GM12878 (cell line): ENCODE measurements at regions not wholly inside any gene's neighbourhood (a gene's known extent, or its start where the extent isn't known, plus 50 kb on each side); places are given as distances from the start of the nearest gene placed in this dataset.

Experiments
- ATF7 ChIP-seq: fragments of 450-650 bp; IDR thresholded peaks from 2 replicates; pipeline ENCODE4 v1.6.1; 2016; ENCODE audit warnings: low read depth, mild to moderate bottlenecking
- CBX5 ChIP-seq: sonication (generic); IDR thresholded peaks from 2 replicates; pipeline ENCODE4 v1.6.1; 2016; ENCODE audit warnings: low read depth, moderate library complexity, mild to moderate bottlenecking, inconsistent platforms
- EGR1 ChIP-seq, 2 experiments: IDR thresholded peaks; 1 replicate in 1 of 2; 2 replicates in 1 of 2; pipeline ENCODE4 v1.6.1; 2011 to 2012; ENCODE audit warnings: low read depth in 2 of 2, low read length in 2 of 2, borderline replicate concordance in 1 of 2, mild to moderate bottlenecking in 1 of 2, moderate library complexity in 1 of 2
- FOXK2 ChIP-seq: fragments of 450-650 bp; IDR thresholded peaks from 2 replicates; pipeline ENCODE4 v1.6.1; 2017; ENCODE audit warnings: mild to moderate bottlenecking, moderate library complexity
- GATAD2B ChIP-seq: fragments of 450-650 bp; conservative IDR thresholded peaks from 2 replicates; pipeline ENCODE4 v1.6.1; 2017; ENCODE audit warnings: low read depth, mild to moderate bottlenecking, moderate library complexity
- KDM1A ChIP-seq: fragments of 200-600 bp; sonication (generic); IDR thresholded peaks from 2 replicates; pipeline ENCODE4 v1.6.1; 2016; ENCODE audit warnings: borderline replicate concordance
- KLF5 ChIP-seq: fragments of 450-650 bp; IDR thresholded peaks from 2 replicates; pipeline ENCODE4 v1.6.1; 2014; ENCODE audit warnings: mild to moderate bottlenecking; ENCODE audit not compliant: partially characterized antibody
- NR2C1 ChIP-seq: fragments of 450-650 bp; IDR thresholded peaks from 2 replicates; pipeline ENCODE4 v1.6.1; 2017; ENCODE audit warnings: antibody characterized with exemption, mild to moderate bottlenecking, moderate library complexity
- NR2C2 ChIP-seq: IDR thresholded peaks from 2 replicates; pipeline ENCODE4 v1.6.1; 2011; ENCODE audit warnings: borderline replicate concordance, low read depth; ENCODE audit not compliant: control insufficient read depth, insufficient read length
- NR2F1 ChIP-seq: fragments of 450-650 bp; conservative IDR thresholded peaks from 2 replicates; pipeline ENCODE4 v1.6.1; 2017; ENCODE audit warnings: mild to moderate bottlenecking
- SMAD5 ChIP-seq: IDR thresholded peaks from 2 replicates; pipeline ENCODE4 v1.6.1; 2016; ENCODE audit warnings: antibody characterized with exemption, low read depth
- TAF1 ChIP-seq: IDR thresholded peaks from 2 replicates; pipeline ENCODE4 v1.6.1; 2011; ENCODE audit warnings: mild to moderate bottlenecking, low read depth, low read length, borderline replicate concordance
- ZNF207 ChIP-seq: fragments of 450-650 bp; IDR thresholded peaks from 2 replicates; pipeline ENCODE4 v1.6.1; 2014; ENCODE audit warnings: antibody characterized with exemption, mild to moderate bottlenecking, borderline replicate concordance
- TF ChIP-seq, protein P1 (sequence below): fragments of 450-650 bp; IDR thresholded peaks from 2 replicates; pipeline ENCODE4 v1.6.1; 2018; ENCODE audit warnings: borderline replicate concordance, mild to moderate bottlenecking; ENCODE audit not compliant: partially characterized antibody
- TF ChIP-seq, protein P2 (sequence below): IDR thresholded peaks from 2 replicates; pipeline ENCODE4 v1.6.1; 2011; ENCODE audit warnings: borderline replicate concordance, low read depth, mild to moderate bottlenecking, moderate library complexity, mixed read lengths, low read length; ENCODE audit not compliant: insufficient read depth; ENCODE audit errors: extremely low read length
- TF ChIP-seq, protein P3 (sequence below): IDR thresholded peaks from 2 replicates; pipeline ENCODE4 v1.6.1; 2012; ENCODE audit warnings: mild to moderate bottlenecking, low read depth, low read length
- TF ChIP-seq, protein P4 (sequence below): IDR thresholded peaks from 2 replicates; pipeline ENCODE4 v1.6.1; 2011; ENCODE audit warnings: low read depth, low read length, improper control_type of control experiment, borderline replicate concordance

DNA sequence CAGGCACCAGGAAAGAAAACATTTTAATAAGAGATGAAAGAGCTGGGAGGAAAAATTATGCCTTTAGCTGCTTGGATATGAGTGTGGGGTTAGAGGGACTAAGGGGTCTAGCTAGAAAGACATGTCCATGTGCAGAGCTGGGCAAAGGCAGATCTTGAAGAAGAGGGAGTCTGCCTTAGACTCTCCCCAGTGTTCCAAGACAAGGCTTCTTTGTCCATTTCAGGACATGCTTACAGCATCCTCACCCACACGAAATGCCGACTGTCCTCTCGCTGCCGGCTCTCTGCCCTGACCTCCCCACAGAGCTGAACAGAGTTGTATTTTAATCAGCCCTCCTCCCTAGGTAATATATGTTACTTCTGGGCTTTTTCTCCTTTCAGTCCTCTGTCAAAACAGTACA lies 100.7 kb upstream of the ATP1B1 start (continued):
- TF ChIP-seq ZNF207 (no peak), KDM1A (no peak), NR2C1 (no peak), CBX5 (no peak), GATAD2B (no peak), KLF5 (no peak), FOXK2 (no peak), TAF1 (no peak), ATF7 (no peak), SMAD5 (no peak), NR2F1 (no peak), NR2C2 (no peak), EGR1 (IDR thresholded peaks at IDR 0.05; ENCODE audit: borderline replicate concordance in 1 of 2, low read depth in 2 of 2, low read length in 2 of 2) (no peak)
- TF ChIP-seq, protein P1, sequence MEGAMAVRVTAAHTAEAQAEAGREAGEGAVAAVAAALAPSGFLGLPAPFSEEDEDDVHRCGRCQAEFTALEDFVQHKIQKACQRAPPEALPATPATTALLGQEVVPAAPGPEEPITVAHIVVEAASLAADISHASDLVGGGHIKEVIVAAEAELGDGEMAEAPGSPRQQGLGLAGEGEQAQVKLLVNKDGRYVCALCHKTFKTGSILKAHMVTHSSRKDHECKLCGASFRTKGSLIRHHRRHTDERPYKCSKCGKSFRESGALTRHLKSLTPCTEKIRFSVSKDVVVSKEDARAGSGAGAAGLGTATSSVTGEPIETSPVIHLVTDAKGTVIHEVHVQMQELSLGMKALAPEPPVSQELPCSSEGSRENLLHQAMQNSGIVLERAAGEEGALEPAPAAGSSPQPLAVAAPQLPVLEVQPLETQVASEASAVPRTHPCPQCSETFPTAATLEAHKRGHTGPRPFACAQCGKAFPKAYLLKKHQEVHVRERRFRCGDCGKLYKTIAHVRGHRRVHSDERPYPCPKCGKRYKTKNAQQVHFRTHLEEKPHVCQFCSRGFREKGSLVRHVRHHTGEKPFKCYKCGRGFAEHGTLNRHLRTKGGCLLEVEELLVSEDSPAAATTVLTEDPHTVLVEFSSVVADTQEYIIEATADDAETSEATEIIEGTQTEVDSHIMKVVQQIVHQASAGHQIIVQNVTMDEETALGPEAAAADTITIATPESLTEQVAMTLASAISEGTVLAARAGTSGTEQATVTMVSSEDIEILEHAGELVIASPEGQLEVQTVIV: no peak
- TF ChIP-seq, protein P2, sequence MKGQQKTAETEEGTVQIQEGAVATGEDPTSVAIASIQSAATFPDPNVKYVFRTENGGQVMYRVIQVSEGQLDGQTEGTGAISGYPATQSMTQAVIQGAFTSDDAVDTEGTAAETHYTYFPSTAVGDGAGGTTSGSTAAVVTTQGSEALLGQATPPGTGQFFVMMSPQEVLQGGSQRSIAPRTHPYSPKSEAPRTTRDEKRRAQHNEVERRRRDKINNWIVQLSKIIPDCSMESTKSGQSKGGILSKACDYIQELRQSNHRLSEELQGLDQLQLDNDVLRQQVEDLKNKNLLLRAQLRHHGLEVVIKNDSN: no peak
- TF ChIP-seq, protein P3, sequence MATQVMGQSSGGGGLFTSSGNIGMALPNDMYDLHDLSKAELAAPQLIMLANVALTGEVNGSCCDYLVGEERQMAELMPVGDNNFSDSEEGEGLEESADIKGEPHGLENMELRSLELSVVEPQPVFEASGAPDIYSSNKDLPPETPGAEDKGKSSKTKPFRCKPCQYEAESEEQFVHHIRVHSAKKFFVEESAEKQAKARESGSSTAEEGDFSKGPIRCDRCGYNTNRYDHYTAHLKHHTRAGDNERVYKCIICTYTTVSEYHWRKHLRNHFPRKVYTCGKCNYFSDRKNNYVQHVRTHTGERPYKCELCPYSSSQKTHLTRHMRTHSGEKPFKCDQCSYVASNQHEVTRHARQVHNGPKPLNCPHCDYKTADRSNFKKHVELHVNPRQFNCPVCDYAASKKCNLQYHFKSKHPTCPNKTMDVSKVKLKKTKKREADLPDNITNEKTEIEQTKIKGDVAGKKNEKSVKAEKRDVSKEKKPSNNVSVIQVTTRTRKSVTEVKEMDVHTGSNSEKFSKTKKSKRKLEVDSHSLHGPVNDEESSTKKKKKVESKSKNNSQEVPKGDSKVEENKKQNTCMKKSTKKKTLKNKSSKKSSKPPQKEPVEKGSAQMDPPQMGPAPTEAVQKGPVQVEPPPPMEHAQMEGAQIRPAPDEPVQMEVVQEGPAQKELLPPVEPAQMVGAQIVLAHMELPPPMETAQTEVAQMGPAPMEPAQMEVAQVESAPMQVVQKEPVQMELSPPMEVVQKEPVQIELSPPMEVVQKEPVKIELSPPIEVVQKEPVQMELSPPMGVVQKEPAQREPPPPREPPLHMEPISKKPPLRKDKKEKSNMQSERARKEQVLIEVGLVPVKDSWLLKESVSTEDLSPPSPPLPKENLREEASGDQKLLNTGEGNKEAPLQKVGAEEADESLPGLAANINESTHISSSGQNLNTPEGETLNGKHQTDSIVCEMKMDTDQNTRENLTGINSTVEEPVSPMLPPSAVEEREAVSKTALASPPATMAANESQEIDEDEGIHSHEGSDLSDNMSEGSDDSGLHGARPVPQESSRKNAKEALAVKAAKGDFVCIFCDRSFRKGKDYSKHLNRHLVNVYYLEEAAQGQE: no peak
- TF ChIP-seq, protein P4, sequence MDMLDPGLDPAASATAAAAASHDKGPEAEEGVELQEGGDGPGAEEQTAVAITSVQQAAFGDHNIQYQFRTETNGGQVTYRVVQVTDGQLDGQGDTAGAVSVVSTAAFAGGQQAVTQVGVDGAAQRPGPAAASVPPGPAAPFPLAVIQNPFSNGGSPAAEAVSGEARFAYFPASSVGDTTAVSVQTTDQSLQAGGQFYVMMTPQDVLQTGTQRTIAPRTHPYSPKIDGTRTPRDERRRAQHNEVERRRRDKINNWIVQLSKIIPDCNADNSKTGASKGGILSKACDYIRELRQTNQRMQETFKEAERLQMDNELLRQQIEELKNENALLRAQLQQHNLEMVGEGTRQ: no peak
- TF ChIP-seq, all 136 proteins: peak for 0
